SH-SY5Y (cell line): ENCODE measurements at regions not wholly inside any gene's neighbourhood (a gene's known extent, or its start where the extent isn't known, plus 50 kb on each side); places are given as distances from the start of the nearest gene placed in this dataset.

Experiments
- GATA2 ChIP-seq: IDR thresholded peaks from 2 replicates; pipeline ENCODE4 v1.6.1; 2011; ENCODE audit warnings: mild to moderate bottlenecking, low read depth, low read length
- GATA3 ChIP-seq: IDR thresholded peaks from 2 replicates; pipeline ENCODE4 v1.6.1; 2011; ENCODE audit warnings: low read depth, mild to moderate bottlenecking, low read length, moderate library complexity

GRCh38 chr5:167633114-167633513, 658.3 kb upstream of the WWC1 start:
- no peak for TF ChIP-seq GATA3
- no peak for TF ChIP-seq GATA2

DNA sequence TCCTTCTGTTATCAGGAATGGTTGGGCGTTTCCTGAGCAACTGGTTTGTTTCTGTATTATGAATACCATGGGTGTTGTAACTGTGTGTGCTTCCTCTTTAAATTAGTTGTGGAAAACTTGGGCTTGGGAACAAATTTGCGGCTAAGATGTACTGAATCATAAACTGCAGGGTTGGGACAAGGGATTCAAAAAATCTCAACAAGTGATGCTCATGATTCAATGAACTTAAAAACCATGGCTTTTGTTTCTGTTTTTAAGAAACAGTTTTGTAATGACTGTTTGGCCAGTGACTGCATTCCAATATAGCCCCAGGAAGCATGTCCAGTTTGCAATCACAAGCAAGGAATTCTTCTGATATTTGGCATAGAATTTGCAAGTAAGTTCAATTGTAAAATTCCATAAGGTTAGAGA, 657.5 kb upstream of the WWC1 start:
- TF ChIP-seq GATA3 (no peak), GATA2 (no peak)

DNA sequence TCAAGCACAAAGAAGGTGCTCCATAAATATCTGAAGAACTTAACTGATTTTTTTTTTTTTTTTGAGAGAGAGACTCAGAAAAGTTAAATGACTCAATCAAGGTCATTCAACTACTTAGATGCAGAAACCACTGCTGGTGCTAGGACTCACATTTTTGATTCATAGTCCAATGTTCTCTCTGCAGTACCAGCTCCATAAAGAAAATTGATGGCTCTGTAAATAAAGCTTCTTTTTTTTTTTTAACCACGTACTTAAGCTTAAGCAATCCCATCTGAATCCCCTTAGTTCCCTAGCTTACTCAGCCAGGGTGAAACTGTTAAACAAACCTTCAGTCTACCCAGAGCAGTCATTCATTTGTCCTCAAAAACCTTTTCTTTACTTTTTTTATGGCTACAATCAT, 657.0 kb upstream of the WWC1 start:
- TF ChIP-seq GATA2 (no peak), GATA3 (no peak)

GRCh38 chr5:167638816-167639215, 652.6 kb upstream of the WWC1 start:
- TF ChIP-seq GATA3 (no peak), GATA2 (no peak)

DNA sequence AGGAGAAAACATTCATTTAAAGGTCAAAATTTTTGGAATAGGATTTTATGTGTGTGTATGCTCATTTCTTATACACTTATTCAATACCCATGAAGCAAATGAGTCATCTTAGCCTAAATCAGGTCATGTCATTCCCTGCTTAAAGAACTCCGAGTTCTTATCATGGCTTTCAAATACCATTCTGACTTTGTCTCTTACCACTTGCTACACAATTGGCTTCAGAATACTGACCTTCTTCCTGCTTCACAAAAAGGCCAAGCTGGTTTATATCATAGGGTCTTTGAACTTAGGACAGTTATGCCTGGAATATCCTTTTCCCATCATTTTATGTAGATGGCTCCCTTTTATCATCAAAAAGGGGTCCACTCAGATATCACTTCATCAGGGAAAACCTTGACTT, 652.2 kb upstream of the WWC1 start:
- TF ChIP-seq GATA2 (no peak), GATA3 (no peak)

- no peak for TF ChIP-seq GATA3
- no peak for TF ChIP-seq GATA2
These were observed 651.7 kb upstream of the WWC1 start for GRCh38 chr5:167639766-167640165.

- TF ChIP-seq GATA2 = no peak
- no peak for TF ChIP-seq GATA3
These were observed 649.3 kb upstream of the WWC1 start for GRCh38 chr5:167642181-167642580.

- TF ChIP-seq GATA2 (no peak), GATA3 (no peak)
These were observed 648.5 kb upstream of the WWC1 start for GRCh38 chr5:167642779-167643517.

DNA sequence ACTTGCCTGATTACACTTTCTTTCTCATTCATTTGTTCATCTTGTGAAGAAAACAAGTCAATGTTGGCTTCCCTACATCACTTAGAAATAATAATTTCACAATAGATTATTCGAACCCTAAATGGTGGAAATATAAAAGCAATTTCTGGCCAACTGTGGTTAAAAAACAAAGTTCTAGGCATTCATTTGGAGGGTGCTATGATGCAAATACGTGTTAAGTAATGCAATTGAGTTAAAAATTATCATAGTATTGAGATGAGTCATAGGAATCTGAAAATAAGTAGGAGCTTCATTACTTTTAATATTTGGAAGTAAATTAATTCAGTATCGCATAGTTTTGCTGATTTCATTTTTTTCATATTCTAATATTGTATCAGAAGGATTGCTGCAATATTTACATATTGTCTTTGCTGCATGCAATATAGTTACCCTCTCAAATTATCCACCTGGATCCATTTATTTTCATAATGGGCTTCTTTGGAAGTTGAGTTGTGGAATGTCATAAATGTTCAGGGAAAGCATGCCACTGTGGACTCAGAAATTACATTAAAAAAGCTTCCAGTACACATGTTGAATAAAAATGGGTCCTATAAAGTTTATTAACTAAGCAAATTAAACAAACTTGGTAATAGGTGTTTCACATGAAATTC, 647.7 kb upstream of the WWC1 start:
- TF ChIP-seq GATA3 (no peak), GATA2 (no peak)

GRCh38 chr5:167644619-167645018, 646.8 kb upstream of the WWC1 start:
- no peak for TF ChIP-seq GATA3
- TF ChIP-seq GATA2 = no peak

DNA sequence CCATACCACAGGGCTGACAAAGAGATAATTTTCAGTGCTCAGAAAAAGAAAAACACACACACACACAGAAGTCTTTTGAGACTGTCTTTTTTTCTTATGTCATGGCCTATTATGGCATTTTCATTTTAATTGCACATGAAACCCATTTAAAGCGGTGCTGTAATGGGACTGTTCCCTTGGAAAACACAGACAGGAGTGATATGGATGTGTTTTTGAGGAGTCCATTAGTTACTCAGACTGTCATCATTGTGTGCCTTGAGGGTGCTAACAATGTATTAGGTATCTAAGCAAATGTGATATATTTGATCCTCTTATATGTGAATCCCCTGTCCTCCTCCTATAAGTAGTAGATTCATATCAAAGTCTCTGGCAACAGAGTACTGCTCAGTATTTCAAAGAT, 642.0 kb upstream of the WWC1 start:
- TF ChIP-seq GATA2 (no peak), GATA3 (no peak)

GRCh38 chr5:167652690-167653089, 638.8 kb upstream of the WWC1 start:
- TF ChIP-seq GATA3 = no peak
- TF ChIP-seq GATA2 = no peak

DNA sequence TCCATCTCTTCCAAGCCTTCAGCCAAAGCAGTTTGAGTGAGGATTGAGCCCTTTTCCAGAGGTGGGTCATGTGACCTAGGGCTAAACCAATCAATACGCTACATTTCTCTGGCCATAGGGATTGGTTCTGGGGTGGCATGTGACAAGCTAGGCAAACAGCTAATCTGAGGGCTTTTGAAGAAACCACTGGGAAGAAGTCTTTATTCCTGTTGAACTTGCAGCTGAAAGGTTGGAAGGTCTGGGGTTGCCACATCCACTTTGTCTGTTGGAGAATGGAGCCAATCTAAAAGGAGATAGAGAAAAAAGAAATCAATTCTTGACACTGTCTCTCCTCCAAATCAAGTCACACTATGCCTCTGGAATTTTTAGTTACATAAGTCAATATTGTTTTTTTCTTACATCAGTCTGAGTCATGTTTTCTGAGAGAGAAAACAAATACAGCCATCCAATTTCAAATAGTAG, 637.8 kb upstream of the WWC1 start:
- TF ChIP-seq GATA2 (no peak), GATA3 (no peak)

DNA sequence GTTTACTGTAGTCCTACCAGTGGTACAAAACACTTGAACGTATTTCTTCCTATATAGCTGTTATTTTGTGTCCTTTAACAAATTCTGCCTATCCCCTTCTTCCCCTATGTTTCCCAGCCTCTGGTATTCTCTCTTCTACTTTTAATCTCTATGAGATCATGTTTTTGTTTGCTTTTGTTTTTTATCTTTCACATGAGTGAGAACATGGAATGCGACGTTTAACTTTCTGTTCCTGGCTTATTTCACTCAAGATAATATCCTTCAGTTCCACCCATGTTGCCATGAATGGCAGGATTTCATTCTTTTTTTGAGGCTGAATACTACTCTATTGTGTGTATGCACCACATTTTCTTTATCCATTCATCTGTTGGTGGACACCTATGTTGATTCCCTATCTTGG, 634.4 kb upstream of the WWC1 start:
- no peak for TF ChIP-seq GATA2
- TF ChIP-seq GATA3 = no peak

DNA sequence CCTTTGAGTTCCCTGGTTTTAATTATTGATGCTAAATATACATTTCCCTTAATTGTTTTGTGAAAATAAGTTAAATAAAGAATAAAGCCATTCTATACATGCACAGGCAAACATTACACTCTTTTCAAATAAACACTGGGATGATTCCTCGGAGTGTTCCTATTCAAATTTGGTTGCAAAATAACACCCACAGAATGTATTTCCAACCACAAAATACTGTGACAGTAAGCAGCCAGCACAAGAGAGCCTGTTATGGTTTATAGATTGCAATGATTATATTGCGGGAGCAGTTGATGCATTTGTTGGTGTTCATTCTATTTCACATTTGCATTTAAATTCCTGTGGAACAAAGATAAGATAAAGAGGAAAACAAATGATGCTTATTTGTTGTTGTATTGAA, 632.6 kb upstream of the WWC1 start:
- TF ChIP-seq GATA3 = no peak
- TF ChIP-seq GATA2 = peak; percentile 8; the same call in 1 of the 2 replicates
